22Rv1 (cell line): ENCODE measurements at regions not wholly inside any gene's neighbourhood (a gene's known extent, or its start where the extent isn't known, plus 50 kb on each side); places are given as distances from the start of the nearest gene placed in this dataset.

Source experiments
- ZFX ChIP-seq: fragments of 450-650 bp; IDR thresholded peaks from 2 replicates; pipeline ENCODE4 v1.6.1; 2017; ENCODE audit warnings: antibody characterized with exemption, borderline replicate concordance
- TF ChIP-seq, protein P1 (sequence below): fragments of 450-650 bp; IDR thresholded peaks from 2 replicates; pipeline ENCODE4 v1.5.1; 2017; ENCODE audit warnings: mild to moderate bottlenecking

DNA sequence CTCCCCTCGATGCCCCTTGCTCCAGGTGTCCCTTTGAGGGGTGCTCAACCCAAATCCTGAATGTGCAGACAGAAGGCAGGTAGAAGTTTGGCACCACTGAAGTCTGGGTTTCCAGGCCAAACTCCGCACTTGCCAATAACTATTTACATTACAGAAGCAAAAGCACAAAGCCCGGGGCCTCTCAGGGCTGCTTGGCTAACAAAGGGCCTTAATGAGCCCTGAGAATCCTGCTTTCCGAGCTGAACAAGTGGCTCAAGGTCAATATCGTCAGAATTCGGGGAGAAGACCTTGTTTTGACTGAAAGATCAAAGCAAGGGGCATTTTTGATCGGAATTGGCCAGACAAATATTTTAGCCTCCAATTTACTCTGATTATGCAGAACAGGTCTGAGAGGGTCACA lies 189.9 kb downstream of the HERPUD2 start:
- TF ChIP-seq, protein P1, sequence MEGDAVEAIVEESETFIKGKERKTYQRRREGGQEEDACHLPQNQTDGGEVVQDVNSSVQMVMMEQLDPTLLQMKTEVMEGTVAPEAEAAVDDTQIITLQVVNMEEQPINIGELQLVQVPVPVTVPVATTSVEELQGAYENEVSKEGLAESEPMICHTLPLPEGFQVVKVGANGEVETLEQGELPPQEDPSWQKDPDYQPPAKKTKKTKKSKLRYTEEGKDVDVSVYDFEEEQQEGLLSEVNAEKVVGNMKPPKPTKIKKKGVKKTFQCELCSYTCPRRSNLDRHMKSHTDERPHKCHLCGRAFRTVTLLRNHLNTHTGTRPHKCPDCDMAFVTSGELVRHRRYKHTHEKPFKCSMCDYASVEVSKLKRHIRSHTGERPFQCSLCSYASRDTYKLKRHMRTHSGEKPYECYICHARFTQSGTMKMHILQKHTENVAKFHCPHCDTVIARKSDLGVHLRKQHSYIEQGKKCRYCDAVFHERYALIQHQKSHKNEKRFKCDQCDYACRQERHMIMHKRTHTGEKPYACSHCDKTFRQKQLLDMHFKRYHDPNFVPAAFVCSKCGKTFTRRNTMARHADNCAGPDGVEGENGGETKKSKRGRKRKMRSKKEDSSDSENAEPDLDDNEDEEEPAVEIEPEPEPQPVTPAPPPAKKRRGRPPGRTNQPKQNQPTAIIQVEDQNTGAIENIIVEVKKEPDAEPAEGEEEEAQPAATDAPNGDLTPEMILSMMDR: no peak
- no peak for TF ChIP-seq ZFX
